NOMO-1 treated with dmso at 0.1 percent for 144 hours (cell line): ENCODE measurements at regions not wholly inside any gene's neighbourhood (a gene's known extent, or its start where the extent isn't known, plus 50 kb on each side); places are given as distances from the start of the nearest gene placed in this dataset.

ENCODE experiments used
- DNase-seq: peaks from one replicate; lab custom pipeline; 2025; ENCODE audit not compliant: unreplicated experiment; lab: John Stamatoyannopoulos, UW

GRCh38 chr4:111537871-111538270 lies 607.4 kb upstream of the FAM241A start:
- DNase-seq, result no peak

GRCh38 chr4:111540671-111541070 lies 604.6 kb upstream of the FAM241A start:
- no peak for DNase-seq

- no peak for DNase-seq
Measured at GRCh38 chr4:111542056-111542455, 603.2 kb upstream of the FAM241A start.

- no peak for DNase-seq
Measured at GRCh38 chr4:111546881-111547280, 598.4 kb upstream of the FAM241A start.

GRCh38 chr4:111556141-111556781 lies 589.0 kb upstream of the FAM241A start:
- no peak for DNase-seq

- no peak for DNase-seq
Measured at GRCh38 chr4:111556851-111557250, 588.4 kb upstream of the FAM241A start.

- DNase-seq, result no peak
Measured at GRCh38 chr4:111562826-111563225, 582.4 kb upstream of the FAM241A start.

- DNase-seq, result no peak
Measured at GRCh38 chr4:111572470-111572869, 572.8 kb upstream of the FAM241A start.

GRCh38 chr4:111573386-111573785 lies 571.9 kb upstream of the FAM241A start:
- DNase-seq, result no peak

GRCh38 chr4:111579767-111580166 lies 565.5 kb upstream of the FAM241A start:
- DNase-seq, result no peak

- no peak for DNase-seq
Measured at GRCh38 chr4:111595456-111595855, 549.8 kb upstream of the FAM241A start.

GRCh38 chr4:111596491-111596890 lies 548.8 kb upstream of the FAM241A start:
- DNase-seq, result no peak

- no peak for DNase-seq
Measured at GRCh38 chr4:111601671-111602070, 543.6 kb upstream of the FAM241A start.

GRCh38 chr4:111602848-111603247 lies 542.4 kb upstream of the FAM241A start:
- no peak for DNase-seq

GRCh38 chr4:111605111-111605510 lies 540.1 kb upstream of the FAM241A start:
- DNase-seq, result no peak

GRCh38 chr4:111610681-111611080 lies 534.6 kb upstream of the FAM241A start:
- no peak for DNase-seq

- DNase-seq, result no peak
Measured at GRCh38 chr4:111618908-111619307, 526.3 kb upstream of the FAM241A start.

- no peak for DNase-seq
Measured at GRCh38 chr4:111628437-111628836, 516.8 kb upstream of the FAM241A start.

GRCh38 chr4:111630705-111631104 lies 514.5 kb upstream of the FAM241A start:
- DNase-seq, result no peak

- DNase-seq, result no peak
Measured at GRCh38 chr4:111631215-111631999, 513.8 kb upstream of the FAM241A start.

- DNase-seq, result no peak
Measured at GRCh38 chr4:111632641-111633151, 512.6 kb upstream of the FAM241A start.

- no peak for DNase-seq
Measured at GRCh38 chr4:111633663-111634266, 511.5 kb upstream of the FAM241A start.
